ENCODE measurements at regions not wholly inside any gene's neighbourhood (a gene's known extent, or its start where the extent isn't known, plus 50 kb on each side); places are given as distances from the start of the nearest gene placed in this dataset.

DNA sequence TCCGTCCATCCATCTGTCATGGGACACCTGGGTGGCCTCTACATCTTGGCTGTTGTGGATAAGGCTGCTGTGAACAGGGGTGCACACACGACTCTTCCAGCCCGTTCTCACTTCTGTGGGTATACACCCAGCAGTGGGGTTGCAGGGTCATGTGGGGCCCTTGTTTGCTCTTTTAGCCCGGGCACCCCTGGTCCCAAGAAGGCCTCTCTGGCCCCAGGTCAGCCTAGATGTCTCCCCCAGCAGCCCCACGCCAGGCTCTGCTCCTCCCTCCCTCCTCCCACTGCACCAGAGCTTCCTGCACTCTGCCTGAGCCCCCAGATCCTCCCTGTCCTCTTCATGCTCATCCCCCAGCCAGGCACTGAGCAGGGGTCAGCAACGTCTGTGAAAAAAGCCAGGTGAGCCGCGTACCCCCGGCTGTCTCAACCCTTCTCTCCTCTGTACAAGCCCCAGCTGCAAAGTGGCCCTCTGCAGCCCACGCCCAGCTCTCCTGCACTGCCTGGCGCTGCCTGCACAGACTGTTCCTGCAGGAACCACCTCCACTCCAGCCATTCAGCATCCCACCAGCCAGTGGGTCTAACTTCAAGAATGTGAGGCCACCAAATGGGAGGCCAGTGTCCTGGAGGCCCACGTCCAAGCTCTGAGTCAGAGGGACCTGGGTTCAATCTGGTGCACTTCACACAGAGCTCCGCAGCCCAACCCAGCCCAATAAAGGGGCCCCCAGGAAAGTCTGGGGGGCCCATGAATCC is 1508.9 kb downstream of the BRD1 start:
- ATAC-seq, result no peak

DNA sequence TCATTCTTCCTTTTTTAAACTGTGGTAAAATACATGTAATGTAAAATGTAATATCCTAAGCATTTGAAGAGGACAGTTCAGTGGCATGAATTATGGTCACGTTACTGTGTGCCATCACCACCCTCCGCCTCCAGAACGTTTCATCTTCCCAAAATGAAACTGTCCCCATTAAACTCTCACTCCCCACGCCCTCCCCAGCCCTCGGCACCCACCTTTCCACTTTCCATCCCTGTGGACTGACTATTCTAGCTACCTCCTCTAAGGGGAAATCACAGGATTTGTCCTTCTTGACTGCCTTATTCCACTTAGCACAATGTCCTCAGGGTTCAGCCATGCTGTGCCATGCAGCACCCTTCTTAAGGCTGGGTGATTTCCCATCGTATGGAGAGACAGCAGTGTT is 1509.5 kb downstream of the BRD1 start:
- no peak for ATAC-seq

GRCh38 chr22:48316257-48317250 is 1511.1 kb downstream of the BRD1 start:
- no peak for ATAC-seq

- ATAC-seq, result no peak
Measured at GRCh38 chr22:48315439-48316256, 1512.0 kb downstream of the BRD1 start.

GRCh38 chr22:48314073-48314472 is 1513.6 kb downstream of the BRD1 start:
- no peak for ATAC-seq

GRCh38 chr22:48313175-48313830 is 1514.4 kb downstream of the BRD1 start:
- ATAC-seq, result no peak

GRCh38 chr22:48310740-48311139 is 1516.9 kb downstream of the BRD1 start:
- no peak for ATAC-seq

GRCh38 chr22:48310289-48310688 is 1517.4 kb downstream of the BRD1 start:
- ATAC-seq, result no peak

- no peak for ATAC-seq
Measured at GRCh38 chr22:48309836-48310235, 1517.8 kb downstream of the BRD1 start.

DNA sequence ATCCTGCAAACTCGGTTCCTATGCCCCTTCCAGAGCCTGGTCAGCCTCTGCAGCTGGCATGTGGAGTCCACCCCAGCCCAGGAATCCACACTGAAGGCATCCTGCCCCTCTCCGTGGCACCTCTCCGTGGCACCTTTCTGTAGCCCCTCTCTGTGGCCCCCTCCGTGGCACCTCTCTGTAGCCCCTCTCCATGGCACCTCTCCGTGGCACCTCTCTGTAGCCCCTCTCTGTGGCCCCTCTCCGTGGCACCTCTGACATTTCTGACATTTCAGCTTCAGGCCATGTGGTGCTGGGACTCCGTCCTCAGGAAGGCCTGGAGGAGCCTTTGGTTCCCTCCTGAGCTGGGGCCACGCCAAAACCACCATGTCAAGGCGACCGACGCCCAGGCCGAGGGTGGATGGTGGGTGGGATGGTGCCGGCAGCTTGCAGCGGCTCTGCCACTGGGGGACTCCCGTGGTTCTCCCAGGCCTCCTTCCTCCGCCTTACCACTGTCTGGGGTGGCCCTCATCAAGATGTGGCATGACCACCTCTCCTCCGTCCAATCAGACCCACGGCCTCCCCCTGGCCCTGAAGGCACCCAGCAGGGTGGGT is 1518.5 kb downstream of the BRD1 start:
- ATAC-seq, result no peak

GRCh38 chr22:48307931-48308330 is 1519.7 kb downstream of the BRD1 start:
- ATAC-seq, result no peak

DNA sequence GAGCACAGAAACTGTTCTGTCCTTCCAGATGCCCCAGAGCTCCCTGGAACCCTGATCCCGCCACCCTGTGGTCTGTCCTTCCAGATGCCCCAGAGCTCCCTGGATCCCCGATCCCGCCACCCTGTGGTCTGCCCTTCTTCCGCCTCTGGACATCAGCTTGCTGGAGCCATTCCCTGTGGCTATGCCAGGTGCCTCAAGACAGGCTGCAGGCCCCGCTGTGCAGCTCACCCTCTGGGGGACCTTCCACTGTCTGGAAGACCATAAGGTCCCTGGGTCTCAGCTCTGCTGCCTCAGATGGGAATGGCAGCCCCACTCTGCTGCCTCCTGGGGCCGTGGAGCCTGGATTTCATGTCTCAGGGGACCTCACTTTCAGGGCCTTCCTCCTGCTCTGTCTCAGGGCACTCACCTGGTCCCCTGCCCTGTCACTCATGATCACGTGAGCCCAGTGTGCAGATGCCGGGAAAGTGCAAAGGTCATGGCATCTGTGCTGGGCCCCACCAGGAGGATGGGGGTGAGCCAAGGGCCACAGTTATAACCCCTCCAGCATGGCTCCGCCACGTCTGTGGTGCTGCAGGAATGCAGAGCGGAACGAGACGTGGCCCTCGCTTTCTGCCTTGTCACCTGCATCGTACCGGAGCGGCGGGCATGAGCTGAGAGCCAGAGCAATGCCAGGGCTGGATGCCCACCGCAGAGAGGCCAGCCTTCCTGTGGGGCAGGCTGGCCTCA is 1520.7 kb downstream of the BRD1 start:
- ATAC-seq, result no peak

DNA sequence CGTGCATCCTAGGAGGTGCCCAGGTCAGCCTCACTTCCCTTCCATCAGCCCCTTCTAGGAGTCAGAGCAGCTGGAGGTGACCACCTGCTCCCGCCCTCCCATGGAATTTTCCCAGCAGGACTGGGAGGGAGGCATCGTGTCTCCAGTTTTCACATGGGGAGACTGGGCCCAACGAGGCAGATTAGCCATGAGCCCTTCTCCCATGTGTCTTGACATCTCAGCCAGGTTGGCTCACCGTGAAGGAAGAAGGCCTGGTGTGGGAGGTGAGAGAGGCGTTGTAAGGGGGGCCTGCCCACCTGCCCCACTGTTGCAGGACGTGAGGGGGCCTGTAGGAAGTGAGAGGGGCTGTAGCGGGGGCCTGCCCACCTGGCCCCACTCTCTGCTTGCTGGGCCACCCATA is 1521.4 kb downstream of the BRD1 start:
- ATAC-seq, result no peak

- ATAC-seq, result no peak
Measured at GRCh38 chr22:48305726-48306235, 1521.9 kb downstream of the BRD1 start.

- no peak for ATAC-seq
Measured at GRCh38 chr22:48303369-48303725, 1524.3 kb downstream of the BRD1 start.

- no peak for ATAC-seq
Measured at GRCh38 chr22:48302657-48303368, 1524.9 kb downstream of the BRD1 start.

DNA sequence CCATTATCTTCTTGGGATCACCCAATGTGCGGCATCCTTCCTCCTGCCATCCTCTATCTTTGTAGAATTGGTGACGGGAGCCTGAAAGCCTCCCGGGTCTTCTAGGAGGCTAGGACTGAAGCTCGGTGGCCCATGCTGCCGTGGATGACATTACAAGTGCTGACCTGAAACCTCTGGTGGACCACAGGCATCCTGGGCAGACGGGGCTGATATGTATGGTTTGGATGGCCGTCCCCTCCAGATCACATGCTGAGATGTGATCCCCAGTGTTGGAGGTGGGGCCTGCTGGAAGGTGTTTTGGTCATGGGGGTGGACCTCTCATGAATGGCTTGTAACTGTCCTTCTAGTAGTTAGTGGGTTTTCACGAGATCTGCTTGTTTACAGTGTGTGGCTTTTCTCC is 1525.8 kb downstream of the BRD1 start:
- no peak for ATAC-seq

DNA sequence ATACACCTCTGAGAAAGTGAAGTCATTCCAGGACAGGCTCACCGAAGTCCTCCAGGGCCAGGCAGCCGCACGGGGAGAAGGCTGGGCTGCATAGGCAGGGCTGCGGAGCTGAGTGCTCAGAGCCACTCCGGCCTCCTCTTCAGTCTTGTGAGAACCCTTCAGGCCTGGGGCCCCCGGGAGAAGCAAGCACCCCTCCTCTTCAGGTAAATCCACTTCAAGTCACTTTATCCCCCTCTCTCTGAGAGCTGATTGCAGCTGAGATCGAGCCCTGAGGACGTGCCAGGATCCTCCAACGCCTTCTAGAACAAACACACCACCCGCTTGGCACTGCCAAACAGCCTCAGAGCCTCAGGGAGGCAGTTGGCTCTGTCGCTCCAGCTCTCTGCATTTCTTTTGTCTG is 1526.3 kb downstream of the BRD1 start:
- ATAC-seq, result no peak

GRCh38 chr22:48300877-48301276 is 1526.8 kb downstream of the BRD1 start:
- no peak for ATAC-seq

- no peak for ATAC-seq
Measured at GRCh38 chr22:48299801-48300200, 1527.9 kb downstream of the BRD1 start.

All from activated CD4-positive, CD25-positive, alpha-beta regulatory T cell treated with anti-CD3 and anti-CD28 coated beads, Interleukin-2, amount 50 U/mL, for 24 hours (primary cell).